Fibroblast of mammary gland (primary cell): ENCODE measurements at regions not wholly inside any gene's neighbourhood (a gene's known extent, or its start where the extent isn't known, plus 50 kb on each side); places are given as distances from the start of the nearest gene placed in this dataset.
"Not testable (repeated sequence)": the region's sequence is repeated elsewhere in the genome, so short reads cannot be mapped to it uniquely, and the experiment has no call there.

Experiments
- DNase-seq: peaks from one replicate; pipeline ENCODE4 v3.0.0-alpha.2; 2010; ENCODE audit warnings: low read depth
- H3K4me3 ChIP-seq: 2 replicates; pipeline ENCODE4 v1.5.1; 2011; ENCODE audit warnings: low read depth, mild to moderate bottlenecking, low read length, moderate library complexity; ENCODE audit not compliant: control insufficient read depth
- TF ChIP-seq, protein P1 (sequence below): conservative IDR thresholded peaks from 2 replicates; pipeline ENCODE4 v1.5.1; 2011; ENCODE audit warnings: low read depth, low read length, inconsistent platforms; ENCODE audit not compliant: control insufficient read depth, insufficient read depth

- TF ChIP-seq, protein P1, sequence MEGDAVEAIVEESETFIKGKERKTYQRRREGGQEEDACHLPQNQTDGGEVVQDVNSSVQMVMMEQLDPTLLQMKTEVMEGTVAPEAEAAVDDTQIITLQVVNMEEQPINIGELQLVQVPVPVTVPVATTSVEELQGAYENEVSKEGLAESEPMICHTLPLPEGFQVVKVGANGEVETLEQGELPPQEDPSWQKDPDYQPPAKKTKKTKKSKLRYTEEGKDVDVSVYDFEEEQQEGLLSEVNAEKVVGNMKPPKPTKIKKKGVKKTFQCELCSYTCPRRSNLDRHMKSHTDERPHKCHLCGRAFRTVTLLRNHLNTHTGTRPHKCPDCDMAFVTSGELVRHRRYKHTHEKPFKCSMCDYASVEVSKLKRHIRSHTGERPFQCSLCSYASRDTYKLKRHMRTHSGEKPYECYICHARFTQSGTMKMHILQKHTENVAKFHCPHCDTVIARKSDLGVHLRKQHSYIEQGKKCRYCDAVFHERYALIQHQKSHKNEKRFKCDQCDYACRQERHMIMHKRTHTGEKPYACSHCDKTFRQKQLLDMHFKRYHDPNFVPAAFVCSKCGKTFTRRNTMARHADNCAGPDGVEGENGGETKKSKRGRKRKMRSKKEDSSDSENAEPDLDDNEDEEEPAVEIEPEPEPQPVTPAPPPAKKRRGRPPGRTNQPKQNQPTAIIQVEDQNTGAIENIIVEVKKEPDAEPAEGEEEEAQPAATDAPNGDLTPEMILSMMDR, result no peak
- H3K4me3 ChIP-seq, result no peak overlapping the region
- DNase-seq, result no peak
These were observed 685.6 kb downstream of the EFNA5 start for GRCh38 chr5:106985174-106985573.

GRCh38 chr5:106979178-106979577 is 691.6 kb downstream of the EFNA5 start:
- not testable (repeated sequence) for DNase-seq, H3K4me3 ChIP-seq

- not testable (repeated sequence) for H3K4me3 ChIP-seq, DNase-seq
These were observed 692.1 kb downstream of the EFNA5 start for GRCh38 chr5:106978582-106979165.

DNA sequence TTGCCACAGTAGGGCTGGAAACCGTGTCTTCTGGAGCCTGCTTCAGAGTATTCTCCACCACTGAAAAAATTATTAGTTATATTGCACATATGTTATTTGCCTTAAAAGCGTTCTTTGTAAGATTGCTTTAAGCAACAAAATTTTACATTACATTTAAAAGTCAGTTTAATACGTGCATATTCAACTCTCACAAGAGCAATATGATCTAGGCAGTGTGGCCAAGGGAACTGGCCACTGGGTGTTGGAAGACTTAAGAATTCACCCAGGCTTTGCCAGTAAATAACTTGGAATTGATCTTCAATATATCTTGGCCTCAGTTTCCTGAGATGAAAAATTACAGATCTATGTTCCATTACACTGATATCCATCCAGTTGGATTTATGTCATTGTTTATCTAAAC is 694.4 kb downstream of the EFNA5 start:
- H3K4me3 ChIP-seq, result no peak overlapping the region
- DNase-seq, result no peak
- TF ChIP-seq, protein P1, result no peak

- TF ChIP-seq, protein P1, result no peak
- no peak for DNase-seq
- H3K4me3 ChIP-seq, result no peak overlapping the region
These were observed 696.5 kb downstream of the EFNA5 start for GRCh38 chr5:106974272-106974671.

DNA sequence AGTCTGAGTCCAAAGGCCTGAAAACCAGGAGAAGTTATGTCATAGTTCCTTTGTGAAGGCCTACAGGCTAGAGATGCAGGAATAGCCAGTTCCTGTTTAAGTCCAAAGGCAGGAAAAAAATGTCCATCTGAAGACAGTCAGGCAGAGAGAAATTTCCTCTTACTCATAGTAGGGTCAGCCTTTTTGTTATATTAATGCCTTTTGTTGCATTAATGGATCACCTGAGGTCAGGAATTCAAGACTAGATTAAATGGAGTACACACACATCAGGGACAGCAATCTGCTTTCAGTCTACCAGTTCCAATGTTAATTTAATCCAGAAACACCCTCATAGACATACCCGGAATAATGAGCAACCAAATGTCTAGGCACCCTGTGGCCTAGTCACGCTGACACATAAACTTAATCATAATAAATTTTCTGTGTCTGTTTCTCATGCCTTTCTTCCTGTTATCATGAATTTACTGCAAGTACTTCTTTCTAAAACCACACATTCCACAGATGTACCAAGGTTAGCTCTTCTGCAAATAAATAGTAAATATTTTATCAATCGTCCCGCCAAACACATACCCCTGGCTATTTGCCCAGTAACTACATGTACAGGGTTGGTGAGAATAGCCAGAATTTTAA is 703.9 kb downstream of the EFNA5 start:
- TF ChIP-seq, protein P1, result no peak
- no peak for DNase-seq
- no peak overlapping the region for H3K4me3 ChIP-seq

GRCh38 chr5:106964132-106964531 is 706.6 kb downstream of the EFNA5 start:
- DNase-seq, result no peak
- TF ChIP-seq, protein P1, result no peak
- no peak overlapping the region for H3K4me3 ChIP-seq

GRCh38 chr5:106963630-106964029 is 707.1 kb downstream of the EFNA5 start:
- no peak overlapping the region for H3K4me3 ChIP-seq
- TF ChIP-seq, protein P1, result no peak

More at GRCh38 chr5:106963630-106964029, 707.1 kb downstream of the EFNA5 start:
- no peak for DNase-seq
